OCI-LY7 (cell line): ENCODE measurements at regions not wholly inside any gene's neighbourhood (a gene's known extent, or its start where the extent isn't known, plus 50 kb on each side); places are given as distances from the start of the nearest gene placed in this dataset.

Experiments used
- BruUV-seq: library from RNA; stranded (reverse); fragments of 400-500 nt; replicated peaks from 2 replicates; lab custom pipeline; 2021; lab: Mats Ljungman, UMichigan
- CTCF ChIA-PET: fragments of 300-600 bp; sonication (Branson Sonifier 250); formaldehyde crosslinking; loops from one replicate; lab custom pipeline; 2022; ENCODE audit warnings: antibody characterized with exemption; ENCODE audit not compliant: unreplicated experiment; lab: Charles Lee
- POLR2A ChIA-PET: fragments of 300-600 bp; sonication (Branson Sonifier 250); formaldehyde crosslinking; loops from one replicate; lab custom pipeline; 2022; ENCODE audit warnings: antibody characterized with exemption; lab: Charles Lee
- DNase-seq: peaks from one replicate; pipeline ENCODE4 v3.0.0-alpha.2; 2015; ENCODE audit warnings: low spot score
- H2AFZ ChIP-seq: fragments of 200-600 bp; sonication (generic), shearing (Covaris generic); 2 replicates; pipeline ENCODE4 v1.6.1; 2014; ENCODE audit warnings: mild to moderate bottlenecking, antibody characterized with exemption, low read length, moderate library complexity
- H3K27ac ChIP-seq: fragments of 200-600 bp; sonication (generic); 2 replicates; pipeline ENCODE4 v1.5.1; 2014; ENCODE audit warnings: mixed run types, low read depth, mild to moderate bottlenecking, moderate library complexity, low read length, inconsistent platforms; ENCODE audit not compliant: poor library complexity, severe bottlenecking
- H3K36me3 ChIP-seq: fragments of 200-600 bp; sonication (generic); 2 replicates; pipeline ENCODE4 v1.6.1; 2014; ENCODE audit warnings: mild to moderate bottlenecking, antibody characterized with exemption, low read length, moderate library complexity, mixed read lengths; ENCODE audit not compliant: insufficient read depth
- H3K4me1 ChIP-seq: fragments of 200-600 bp; sonication (generic); 2 replicates; pipeline ENCODE4 v1.5.1; 2014; ENCODE audit warnings: mild to moderate bottlenecking, low read length; ENCODE audit not compliant: insufficient read depth, poor library complexity, severe bottlenecking
- H3K4me2 ChIP-seq: fragments of 200-600 bp; sonication (generic); 2 replicates; pipeline ENCODE4 v1.6.1; 2014; ENCODE audit warnings: mild to moderate bottlenecking, low read length
- H3K4me3 ChIP-seq: fragments of 200-600 bp; sonication (generic); 2 replicates; pipeline ENCODE4 v1.5.1; 2014; ENCODE audit warnings: mild to moderate bottlenecking, low read depth, low read length; ENCODE audit not compliant: poor library complexity, severe bottlenecking
- H3K79me2 ChIP-seq: fragments of 200-600 bp; sonication (generic); 2 replicates; pipeline ENCODE4 v1.6.1; 2016; ENCODE audit warnings: low read depth, mild to moderate bottlenecking, low read length, moderate library complexity, mixed read lengths; ENCODE audit not compliant: insufficient read depth
- H3K9me2 ChIP-seq: fragments of 200-600 bp; sonication (generic); 2 replicates; pipeline ENCODE4 v1.6.1; 2016; ENCODE audit warnings: mild to moderate bottlenecking, low read length, mixed read lengths; ENCODE audit not compliant: insufficient read depth
- H3K9me3 ChIP-seq: fragments of 200-600 bp; sonication (generic); 2 replicates; pipeline ENCODE4 v1.6.1; 2014; ENCODE audit warnings: mild to moderate bottlenecking, mixed run types, low read length, mixed read lengths
- H4K20me1 ChIP-seq: fragments of 200-600 bp; sonication (generic); 2 replicates; pipeline ENCODE4 v1.6.1; 2014; ENCODE audit warnings: mild to moderate bottlenecking, antibody characterized with exemption, low read length, moderate library complexity, mixed read lengths; ENCODE audit not compliant: insufficient read depth
- EZH2phosphoT487 ChIP-seq: fragments of 200-600 bp; sonication (generic); IDR thresholded peaks from 2 replicates; pipeline ENCODE4 v1.6.1; 2018; ENCODE audit warnings: low read depth, borderline replicate concordance, mild to moderate bottlenecking, mixed run types, antibody characterized with exemption, low read length, moderate library complexity, mixed read lengths
- intact Hi-C: fragments of 100-400 bp; cut with micrococcal nuclease; formaldehyde crosslinking; loops from one replicate; pipeline ENCODE4 v1.10.0; 2022; ENCODE audit not compliant: unreplicated experiment
- TF ChIP-seq, protein P1 (sequence below): fragments of 200-600 bp; sonication (generic); conservative IDR thresholded peaks from 2 replicates; pipeline ENCODE4 v1.5.1; 2014; ENCODE audit warnings: mild to moderate bottlenecking, antibody characterized with exemption, low read length, moderate library complexity, mixed read lengths

DNA sequence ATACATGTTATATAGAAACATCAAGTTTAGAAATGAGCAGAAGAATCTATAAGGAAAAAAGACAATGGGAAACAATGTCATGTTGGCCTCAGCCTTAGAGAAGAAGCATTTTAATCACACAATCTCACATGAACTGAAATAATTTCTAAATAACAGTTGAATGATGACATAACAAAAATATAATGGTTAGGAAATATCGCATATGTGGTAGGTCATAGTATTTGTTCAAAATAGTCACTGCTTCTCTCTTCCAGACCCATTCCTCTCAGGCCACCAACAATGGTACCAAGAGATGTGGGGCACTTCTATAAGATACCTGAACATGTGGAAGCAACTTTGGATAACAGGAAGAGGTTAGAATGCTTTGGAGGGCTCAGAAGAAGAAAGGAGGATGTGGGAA lies 195.7 kb upstream of the PDZRN3 start:
- Histone ChIP-seq H3K36me3 (no peaks in the 10 kb centered on the region), H3K9me3 (no peaks in the 10 kb centered on the region), H3K4me3 (no peak overlapping the region), H3K27ac (no peak overlapping the region), H3K79me2 (no peaks in the 10 kb centered on the region), H4K20me1 (no peaks in the 10 kb centered on the region), H3K9me2 (no peaks in the 10 kb centered on the region), H2AFZ (no peak overlapping the region), H3K4me2 (no peak overlapping the region), H3K4me1 (no peaks in the 10 kb centered on the region)
- BruUV-seq: no TSS peak
- TF ChIP-seq, protein P1, sequence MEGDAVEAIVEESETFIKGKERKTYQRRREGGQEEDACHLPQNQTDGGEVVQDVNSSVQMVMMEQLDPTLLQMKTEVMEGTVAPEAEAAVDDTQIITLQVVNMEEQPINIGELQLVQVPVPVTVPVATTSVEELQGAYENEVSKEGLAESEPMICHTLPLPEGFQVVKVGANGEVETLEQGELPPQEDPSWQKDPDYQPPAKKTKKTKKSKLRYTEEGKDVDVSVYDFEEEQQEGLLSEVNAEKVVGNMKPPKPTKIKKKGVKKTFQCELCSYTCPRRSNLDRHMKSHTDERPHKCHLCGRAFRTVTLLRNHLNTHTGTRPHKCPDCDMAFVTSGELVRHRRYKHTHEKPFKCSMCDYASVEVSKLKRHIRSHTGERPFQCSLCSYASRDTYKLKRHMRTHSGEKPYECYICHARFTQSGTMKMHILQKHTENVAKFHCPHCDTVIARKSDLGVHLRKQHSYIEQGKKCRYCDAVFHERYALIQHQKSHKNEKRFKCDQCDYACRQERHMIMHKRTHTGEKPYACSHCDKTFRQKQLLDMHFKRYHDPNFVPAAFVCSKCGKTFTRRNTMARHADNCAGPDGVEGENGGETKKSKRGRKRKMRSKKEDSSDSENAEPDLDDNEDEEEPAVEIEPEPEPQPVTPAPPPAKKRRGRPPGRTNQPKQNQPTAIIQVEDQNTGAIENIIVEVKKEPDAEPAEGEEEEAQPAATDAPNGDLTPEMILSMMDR: no peak
- TF ChIP-seq EZH2phosphoT487: no peak
- POLR2A ChIA-PET: no interaction called here
- DNase-seq: no peak
- intact Hi-C loops: no loop called here
- CTCF ChIA-PET: no interaction called here

GRCh38 chr3:73815966-73816365 lies 191.2 kb upstream of the PDZRN3 start:
- DNase-seq: no peak
- ChIA-PET POLR2A (no interaction called here), CTCF (no interaction called here)
- TF ChIP-seq, protein P1: no peak
- no peaks in the 10 kb centered on the region for H3K4me1 ChIP-seq
- H3K9me3 ChIP-seq: no peaks in the 10 kb centered on the region
- H3K4me3 ChIP-seq: no peak overlapping the region
- no peak overlapping the region for H3K4me2 ChIP-seq
- H3K79me2 ChIP-seq: no peaks in the 10 kb centered on the region
- no TSS peak for BruUV-seq
- H3K36me3 ChIP-seq: no peaks in the 10 kb centered on the region
- H2AFZ ChIP-seq: no peak overlapping the region
- no peak overlapping the region for H3K27ac ChIP-seq
- no peaks in the 10 kb centered on the region for H4K20me1 ChIP-seq
- intact Hi-C loops: no loop called here
- no peaks in the 10 kb centered on the region for H3K9me2 ChIP-seq

DNA sequence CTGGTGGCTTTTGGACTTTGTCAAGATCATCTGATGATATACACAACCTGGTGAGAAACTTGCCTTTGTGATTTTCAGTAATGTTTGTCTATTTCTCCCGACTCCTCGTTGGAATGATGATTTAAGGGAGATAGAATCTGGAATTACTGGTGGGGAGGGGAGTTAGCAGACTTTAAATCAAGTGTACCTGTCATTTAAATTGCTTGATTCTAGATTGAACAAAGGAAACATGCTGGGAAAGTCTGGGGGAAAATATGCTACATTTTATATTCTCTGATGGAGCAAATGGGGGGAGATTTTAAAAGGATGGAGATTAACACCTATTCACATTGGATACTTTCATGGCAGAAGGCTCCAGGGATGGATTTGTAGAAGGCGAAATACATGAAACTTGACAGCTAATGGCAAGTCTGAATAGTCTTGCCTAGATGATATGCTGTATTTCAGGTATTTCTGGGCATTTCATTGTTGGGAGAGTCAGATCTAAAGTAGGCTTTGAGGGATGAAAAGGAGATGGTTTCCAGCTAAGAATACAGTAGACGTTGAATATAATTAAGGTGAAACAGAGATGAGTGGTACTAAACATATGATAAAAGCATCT lies 189.1 kb upstream of the PDZRN3 start:
- TF ChIP-seq, protein P1: no peak
- TF ChIP-seq EZH2phosphoT487: no peak
- Histone ChIP-seq H3K36me3 (no peaks in the 10 kb centered on the region), H3K9me2 (no peaks in the 10 kb centered on the region), H3K9me3 (no peaks in the 10 kb centered on the region), H3K27ac (no peak overlapping the region), H2AFZ (no peak overlapping the region), H4K20me1 (no peaks in the 10 kb centered on the region), H3K79me2 (no peaks in the 10 kb centered on the region), H3K4me2 (no peak overlapping the region), H3K4me1 (no peaks in the 10 kb centered on the region), H3K4me3 (no peak overlapping the region)
- ChIA-PET CTCF (no interaction called here), POLR2A (interaction anchor here (0.6 kb wide), 1 partner anchor 1251 kb away, joined by 3 read pairs; no protein-coding TSS in a partner anchor)
- BruUV-seq: no TSS peak
- DNase-seq: no peak
- intact Hi-C loops: no loop called here
